ENCODE measurements at regions not wholly inside any gene's neighbourhood (a gene's known extent, or its start where the extent isn't known, plus 50 kb on each side); places are given as distances from the start of the nearest gene placed in this dataset.
"Not testable (repeated sequence)": the region's sequence is repeated elsewhere in the genome, so short reads cannot be mapped to it uniquely, and the experiment has no call there.

DNA sequence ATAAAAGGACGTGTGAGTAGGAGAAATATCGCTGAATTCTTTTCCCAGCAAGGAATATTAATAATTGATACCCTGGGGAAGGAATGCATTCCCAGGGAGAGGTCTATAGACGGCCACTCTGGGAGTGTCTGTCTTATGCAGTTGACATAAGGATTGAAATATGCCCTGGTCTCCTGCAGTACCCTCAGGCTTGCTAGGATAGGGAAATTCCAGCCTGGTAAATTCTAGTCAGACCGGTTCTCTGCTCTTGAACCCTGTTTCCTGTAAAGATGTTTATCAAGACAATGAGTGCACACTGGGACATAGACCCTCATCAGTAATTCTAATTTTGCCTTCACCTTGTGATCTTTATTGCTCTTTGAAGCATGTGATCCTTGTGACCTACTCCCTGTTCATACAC is 224.2 kb upstream of the ADGRL4 start:
- TF ChIP-seq, protein P1, sequence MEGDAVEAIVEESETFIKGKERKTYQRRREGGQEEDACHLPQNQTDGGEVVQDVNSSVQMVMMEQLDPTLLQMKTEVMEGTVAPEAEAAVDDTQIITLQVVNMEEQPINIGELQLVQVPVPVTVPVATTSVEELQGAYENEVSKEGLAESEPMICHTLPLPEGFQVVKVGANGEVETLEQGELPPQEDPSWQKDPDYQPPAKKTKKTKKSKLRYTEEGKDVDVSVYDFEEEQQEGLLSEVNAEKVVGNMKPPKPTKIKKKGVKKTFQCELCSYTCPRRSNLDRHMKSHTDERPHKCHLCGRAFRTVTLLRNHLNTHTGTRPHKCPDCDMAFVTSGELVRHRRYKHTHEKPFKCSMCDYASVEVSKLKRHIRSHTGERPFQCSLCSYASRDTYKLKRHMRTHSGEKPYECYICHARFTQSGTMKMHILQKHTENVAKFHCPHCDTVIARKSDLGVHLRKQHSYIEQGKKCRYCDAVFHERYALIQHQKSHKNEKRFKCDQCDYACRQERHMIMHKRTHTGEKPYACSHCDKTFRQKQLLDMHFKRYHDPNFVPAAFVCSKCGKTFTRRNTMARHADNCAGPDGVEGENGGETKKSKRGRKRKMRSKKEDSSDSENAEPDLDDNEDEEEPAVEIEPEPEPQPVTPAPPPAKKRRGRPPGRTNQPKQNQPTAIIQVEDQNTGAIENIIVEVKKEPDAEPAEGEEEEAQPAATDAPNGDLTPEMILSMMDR (conservative IDR thresholded peaks at IDR 0.05; ENCODE audit: low read length) = not testable (repeated sequence)
- TF ChIP-seq EZH2phosphoT487 (IDR thresholded peaks at IDR 0.05; ENCODE audit: borderline replicate concordance, low read depth, low read length) = not testable (repeated sequence)
